Endothelial cell of umbilical vein (primary cell): ENCODE measurements at regions not wholly inside any gene's neighbourhood (a gene's known extent, or its start where the extent isn't known, plus 50 kb on each side); places are given as distances from the start of the nearest gene placed in this dataset.

Experiments
- BruUV-seq: library from RNA; stranded (reverse); fragments of 400-500 nt; replicated peaks from 2 replicates; lab custom pipeline; 2021; lab: Mats Ljungman, UMichigan
- CTCF ChIA-PET: fragments of 300-600, 350-600 bp; sonication (Branson Sonifier 250); formaldehyde crosslinking; loops from one replicate; lab custom pipeline; 2021; ENCODE audit warnings: antibody characterized with exemption, inconsistent platforms; lab: Charles Lee
- POLR2A ChIA-PET: fragments of 300-600, 350-600 bp; sonication (Branson Sonifier 250); formaldehyde crosslinking; loops from one replicate; lab custom pipeline; 2021; ENCODE audit warnings: antibody characterized with exemption, inconsistent platforms; lab: Charles Lee
- DNase-seq: peaks from one replicate; pipeline ENCODE4 v3.0.0-alpha.2; 2011; ENCODE audit warnings: low read depth, low spot score
- FAIRE-seq: peaks from 2 replicates; lab custom pipeline; 2011; peaks lifted over from hg19 to GRCh38; lab: Jason Lieb, UNC
- H2AFZ ChIP-seq: 2 replicates; pipeline ENCODE4 v1.6.0; 2012; ENCODE audit warnings: low read depth, low read length, control low read depth, inconsistent platforms
- H3K27ac ChIP-seq: 2 replicates; pipeline ENCODE4 v1.5.1; 2011; ENCODE audit warnings: low read depth, mild to moderate bottlenecking, control low read depth, low read length, moderate library complexity; ENCODE audit not compliant: insufficient read depth
- H3K27me3 ChIP-seq, 2 experiments: 2 replicates each; pipeline versions ENCODE4 v1.6.0 to v1.6.1; 2011; ENCODE audit warnings: low read length in 2 of 2, mixed read lengths in 1 of 2; ENCODE audit not compliant: control insufficient read depth in 2 of 2, insufficient read depth in 2 of 2
- H3K36me3 ChIP-seq, 2 experiments: 2 replicates in 1 of 2; 3 replicates in 1 of 2; pipeline ENCODE4 v1.5.1; 2011; ENCODE audit warnings: low read length in 2 of 2, mild to moderate bottlenecking in 1 of 2, moderate library complexity in 1 of 2; ENCODE audit not compliant: control insufficient read depth in 2 of 2, insufficient read depth in 2 of 2; ENCODE audit errors: extremely low read depth in 1 of 2
- H3K4me1 ChIP-seq: 3 replicates; pipeline ENCODE4 v1.5.1; 2011; ENCODE audit warnings: mild to moderate bottlenecking, low read length; ENCODE audit not compliant: control insufficient read depth, insufficient read depth; ENCODE audit errors: extremely low read depth
- H3K4me2 ChIP-seq: 2 replicates; pipeline ENCODE4 v1.6.1; 2011; ENCODE audit warnings: low read length, control low read depth, mixed read lengths; ENCODE audit not compliant: insufficient read depth
- H3K4me3 ChIP-seq, 3 experiments: fragments of 200-600 bp in 1 of 3; sonication (generic), shearing (Covaris generic) in 1 of 3; replicated peaks in 1 of 3; 2 replicates each; pipeline ENCODE4 v1.5.1; 2011 to 2016; ENCODE audit warnings: control low read depth in 3 of 3, low read length in 3 of 3, mild to moderate bottlenecking in 2 of 3, inconsistent platforms in 1 of 3, low read depth in 1 of 3, moderate library complexity in 1 of 3; ENCODE audit not compliant: insufficient read depth in 1 of 3
- H3K79me2 ChIP-seq: 2 replicates; pipeline ENCODE4 v1.6.0; 2012; ENCODE audit warnings: low read length, inconsistent platforms; ENCODE audit not compliant: control insufficient read depth, insufficient read depth
- H3K9ac ChIP-seq: replicated peaks from 2 replicates; pipeline ENCODE3; 2011; ENCODE audit warnings: low read length, control low read depth; ENCODE audit not compliant: insufficient read depth; ENCODE audit errors: extremely low read depth
- H3K9me1 ChIP-seq: replicated peaks from 3 replicates; pipeline ENCODE4 v1.6.0; 2011; ENCODE audit warnings: mild to moderate bottlenecking, low read length; ENCODE audit not compliant: control insufficient read depth, insufficient read depth; ENCODE audit errors: extremely low read depth
- H3K9me3 ChIP-seq: replicated peaks from 2 replicates; pipeline ENCODE4 v1.5.1; 2012; ENCODE audit warnings: low read length, inconsistent platforms; ENCODE audit not compliant: control insufficient read depth, insufficient read depth
- H4K20me1 ChIP-seq: replicated peaks from 2 replicates; pipeline ENCODE3; 2011; ENCODE audit warnings: mild to moderate bottlenecking, low read length; ENCODE audit not compliant: control insufficient read depth, insufficient read depth; ENCODE audit errors: extremely low read depth
- CTCF ChIP-seq, 2 donors: IDR thresholded peaks; 1 replicate in 1 of 2; 2 replicates in 1 of 2; pipeline ENCODE4 v1.5.1; 2011; ENCODE audit warnings: low read length in 2 of 2, mild to moderate bottlenecking in 2 of 2, moderate library complexity in 2 of 2, control low read depth in 1 of 2, inconsistent platforms in 1 of 2, low read depth in 1 of 2; ENCODE audit not compliant: insufficient read depth in 1 of 2; ENCODE audit errors: extremely low read depth in 1 of 2
- EZH2 ChIP-seq: IDR thresholded peaks from 2 replicates; pipeline ENCODE4 v1.6.1; 2012; ENCODE audit warnings: borderline replicate concordance, low read depth, mild to moderate bottlenecking, moderate library complexity, low read length, inconsistent platforms; ENCODE audit not compliant: severe bottlenecking
- FOS ChIP-seq: IDR thresholded peaks from 2 replicates; pipeline ENCODE4 v1.6.1; 2011; ENCODE audit warnings: mild to moderate bottlenecking, low read length, moderate library complexity, borderline replicate concordance; ENCODE audit not compliant: insufficient read depth
- GATA2 ChIP-seq: IDR thresholded peaks from 2 replicates; pipeline ENCODE4 v1.7.0; 2011; ENCODE audit warnings: low read depth, mild to moderate bottlenecking, moderate library complexity, mixed read lengths, low read length; ENCODE audit not compliant: insufficient read length, insufficient read depth
- JUN ChIP-seq: IDR thresholded peaks from 2 replicates; pipeline ENCODE4 v1.6.1; 2011; ENCODE audit warnings: borderline replicate concordance, low read depth; ENCODE audit not compliant: insufficient read length, insufficient read depth
- MAX ChIP-seq: IDR thresholded peaks from 2 replicates; pipeline ENCODE4 v1.6.1; 2011; ENCODE audit not compliant: insufficient read depth, insufficient read length
- MYC ChIP-seq: IDR thresholded peaks from one replicate; pipeline ENCODE4 v1.6.1; 2011; ENCODE audit warnings: mild to moderate bottlenecking, low read depth, low read length
- POLR2A ChIP-seq: IDR thresholded peaks from 2 replicates; pipeline ENCODE4 v1.6.1; 2012; ENCODE audit warnings: low read depth, mild to moderate bottlenecking, control low read depth, low read length
- POLR2AphosphoS5 ChIP-seq: IDR thresholded peaks from 2 replicates; pipeline ENCODE4 v1.6.1; 2012; ENCODE audit warnings: low read depth, mild to moderate bottlenecking, control low read depth, low read length, moderate library complexity; ENCODE audit not compliant: insufficient read depth
- dilution Hi-C: fragments of 300-500 bp; cut with MboI; formaldehyde crosslinking; loops from one replicate; pipeline ENCODE4 v1.15.0; 2019; ENCODE audit warnings: low sequenced_read_pairs; ENCODE audit not compliant: extremely low pct_ligation_motif_present
- intact Hi-C: fragments of 100-400 bp; cut with micrococcal nuclease; formaldehyde crosslinking; loops from one replicate; pipeline ENCODE4 v1.10.0; 2022

GRCh38 chr2:121976926-121977325 lies 221.5 kb downstream of the TSN start:
- no peak for DNase-seq

GRCh38 chr2:121977326-121977725 lies 221.9 kb downstream of the TSN start:
- Histone ChIP-seq H3K9ac (no peak overlapping the region), H3K4me1 (no peaks in the 10 kb centered on the region), H3K27me3 (no peaks in the 10 kb centered on the region), H2AFZ (no peak overlapping the region), H3K36me3 (no peaks in the 10 kb centered on the region), H3K9me3 (no peaks in the 10 kb centered on the region), H3K9me1 (no peaks in the 10 kb centered on the region), H4K20me1 (no peaks in the 10 kb centered on the region), H3K27ac (no peak overlapping the region), H3K4me3 (no peak overlapping the region), H3K4me2 (no peak overlapping the region), H3K79me2 (no peaks in the 10 kb centered on the region)
- ChIA-PET POLR2A (no interaction called here), CTCF (interaction anchor here (0.7 to 1.3 kb wide), 2 partner anchors 474 to 768 kb away, joined by 3 to 5 read pairs; no protein-coding TSS in a partner anchor)
- no peak for TF ChIP-seq CTCF (IDR thresholded peaks at IDR 0.05; ENCODE audit: extremely low read depth in 1 of 2, insufficient read depth in 1 of 2, low read depth in 1 of 2, low read length in 2 of 2)
- no peak for TF ChIP-seq POLR2A
- no peak for TF ChIP-seq JUN
- no peak for TF ChIP-seq POLR2AphosphoS5
- TF ChIP-seq GATA2 = no peak
- TF ChIP-seq MYC = no peak
- TF ChIP-seq FOS = no peak
- TF ChIP-seq EZH2 = no peak
- no peak for TF ChIP-seq MAX
- DNase-seq = no peak
- FAIRE-seq = no peak
- BruUV-seq = no TSS peak
- dilution Hi-C loops (no loop called here), intact Hi-C loops (loop anchor here (5.0 to 10.0 kb wide), 2 partner anchors 80 to 387 kb away; no protein-coding TSS in a partner anchor)

More at GRCh38 chr2:121976926-121977325, 221.5 kb downstream of the TSN start:
- no peaks in the 10 kb centered on the region for H3K4me1 ChIP-seq
- no peak overlapping the region for H3K4me2 ChIP-seq
- CTCF ChIA-PET = interaction anchor here (0.7 to 1.3 kb wide), 2 partner anchors 475 to 768 kb away, joined by 3 to 5 read pairs; no protein-coding TSS in a partner anchor
- no peak overlapping the region for H3K9ac ChIP-seq
- no TSS peak for BruUV-seq
- intact Hi-C loops (loop anchor here (5.0 to 10.0 kb wide), 2 partner anchors 80 to 388 kb away; no protein-coding TSS in a partner anchor), dilution Hi-C loops (no loop called here)
- FAIRE-seq = no peak
- no peaks in the 10 kb centered on the region for H3K9me3 ChIP-seq
- no peak overlapping the region for H3K27ac ChIP-seq
- H4K20me1 ChIP-seq = no peaks in the 10 kb centered on the region
- TF ChIP-seq MYC (no peak), JUN (no peak), MAX (no peak), POLR2AphosphoS5 (no peak), EZH2 (no peak), FOS (no peak), POLR2A (no peak)
- H3K27me3 ChIP-seq = no peaks in the 10 kb centered on the region
- no peaks in the 10 kb centered on the region for H3K9me1 ChIP-seq
- H3K79me2 ChIP-seq = no peaks in the 10 kb centered on the region
- no peak overlapping the region for H2AFZ ChIP-seq
- no peaks in the 10 kb centered on the region for H3K36me3 ChIP-seq
- POLR2A ChIA-PET = no interaction called here
- H3K4me3 ChIP-seq = no peak overlapping the region
